Heart left ventricle (tissue), 13 donors: ENCODE measurements at regions not wholly inside any gene's neighbourhood (a gene's known extent, or its start where the extent isn't known, plus 50 kb on each side); places are given as distances from the start of the nearest gene placed in this dataset.

Experiments
- POLR2A ChIP-seq, 2 donors: fragments of 450-650 bp; IDR thresholded peaks; one replicate each; pipeline ENCODE4 v1.6.1; 2017; ENCODE audit warnings: antibody characterized with exemption in 2 of 2, mild to moderate bottlenecking in 2 of 2, moderate library complexity in 2 of 2
- TF ChIP-seq, protein P1 (sequence below), 12 donors: fragments of 200-600 bp; sonication (generic) in 4 of 12; IDR thresholded peaks; one replicate each; pipeline versions ENCODE4 v1.5.0 to v1.8.0; 2018 to 2022; ENCODE audit warnings: antibody characterized with exemption in 12 of 12, mild to moderate bottlenecking in 5 of 12
- donor health status: ischemic (EF 13 %, LVEDD 7.1; RV severe dilation, severe dysfunction).
- donor health status: DM: no; HTN: yes; CAD: no.
- donor health status: DM: no; HTN: no; CAD: no.
- donor health status: ischemic (EF 25% LVEDD 6.9; RV normal size, moderate dysfunction).
- donor health status: ischemic (EF 25% LVEDD 5.7; RV mildly dilated, moderate dysfunction).
- donor health status: ischemic (EF 35%, LVEDD 5.7; RV mildly dilated, moderate dysfunction).
- donor health status: nonischemic (EF 11% LVEDD 7.7; RV severe dilation, severe dysfunction).
- donor health status: DM: yes; HTN: yes; CAD: no.
- donor health status: PGD.
- donor health status: ischemic (EF 29% LVEDD 5.4; RV normal size, mild dysfunction).
- donor health status: nonischemic (EF 23%, LVEDD 6.1; RV moderate dilation, normal function).

DNA sequence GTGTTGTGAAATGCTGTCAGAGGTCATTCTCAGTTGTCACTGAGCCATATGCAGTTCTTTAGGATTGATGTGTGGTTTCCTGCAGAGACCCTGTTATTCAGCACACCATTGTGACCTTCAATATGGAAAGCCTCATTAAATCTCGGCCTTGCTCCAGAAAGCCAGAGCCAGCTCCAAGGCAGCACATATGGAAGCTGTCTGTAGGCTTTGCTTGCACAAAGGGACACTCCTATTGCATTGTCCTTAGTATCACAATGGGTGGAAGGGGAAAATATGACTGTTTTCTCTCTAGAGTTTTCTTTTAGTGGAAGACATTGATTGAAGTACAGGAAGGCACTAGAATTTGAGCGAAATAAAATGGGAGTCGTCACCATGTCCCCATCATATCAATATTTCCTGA lies 179.0 kb downstream of the CEP135 start:
- TF ChIP-seq, protein P1, sequence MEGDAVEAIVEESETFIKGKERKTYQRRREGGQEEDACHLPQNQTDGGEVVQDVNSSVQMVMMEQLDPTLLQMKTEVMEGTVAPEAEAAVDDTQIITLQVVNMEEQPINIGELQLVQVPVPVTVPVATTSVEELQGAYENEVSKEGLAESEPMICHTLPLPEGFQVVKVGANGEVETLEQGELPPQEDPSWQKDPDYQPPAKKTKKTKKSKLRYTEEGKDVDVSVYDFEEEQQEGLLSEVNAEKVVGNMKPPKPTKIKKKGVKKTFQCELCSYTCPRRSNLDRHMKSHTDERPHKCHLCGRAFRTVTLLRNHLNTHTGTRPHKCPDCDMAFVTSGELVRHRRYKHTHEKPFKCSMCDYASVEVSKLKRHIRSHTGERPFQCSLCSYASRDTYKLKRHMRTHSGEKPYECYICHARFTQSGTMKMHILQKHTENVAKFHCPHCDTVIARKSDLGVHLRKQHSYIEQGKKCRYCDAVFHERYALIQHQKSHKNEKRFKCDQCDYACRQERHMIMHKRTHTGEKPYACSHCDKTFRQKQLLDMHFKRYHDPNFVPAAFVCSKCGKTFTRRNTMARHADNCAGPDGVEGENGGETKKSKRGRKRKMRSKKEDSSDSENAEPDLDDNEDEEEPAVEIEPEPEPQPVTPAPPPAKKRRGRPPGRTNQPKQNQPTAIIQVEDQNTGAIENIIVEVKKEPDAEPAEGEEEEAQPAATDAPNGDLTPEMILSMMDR (IDR thresholded peaks at IDR 0.05) = no peak
- no peak for TF ChIP-seq POLR2A (IDR thresholded peaks at IDR 0.05)
